Neural cell (in vitro differentiated cells): ENCODE measurements at regions not wholly inside any gene's neighbourhood (a gene's known extent, or its start where the extent isn't known, plus 50 kb on each side); places are given as distances from the start of the nearest gene placed in this dataset.

ENCODE experiments used
- H2AFZ ChIP-seq: fragments of 200-600, 300-800 bp; sonication (generic), shearing (Covaris generic); 2 replicates; pipeline ENCODE4 v1.6.0; 2014; ENCODE audit warnings: low read depth, mild to moderate bottlenecking, antibody characterized with exemption, low read length, moderate library complexity
- H3F3A ChIP-seq: fragments of 200-600 bp; shearing (Covaris generic); 2 replicates; pipeline ENCODE4 v1.6.1; 2016; ENCODE audit warnings: mild to moderate bottlenecking, moderate library complexity, mixed read lengths, antibody characterized with exemption, low read length; ENCODE audit not compliant: insufficient read depth, poor library complexity, severe bottlenecking
- H3K27ac ChIP-seq: fragments of 200-600, 300-800 bp; sonication (generic), shearing (Covaris generic); 2 replicates; pipeline ENCODE4 v1.5.1; 2014; ENCODE audit warnings: mild to moderate bottlenecking, low read length, moderate library complexity
- H3K27me3 ChIP-seq: fragments of 300-800, 200-600 bp; sonication (generic), shearing (Covaris generic); 2 replicates; pipeline ENCODE4 v1.6.0; 2014; ENCODE audit warnings: mild to moderate bottlenecking, low read depth, low read length, moderate library complexity; ENCODE audit not compliant: insufficient read depth
- H3K36me3 ChIP-seq: fragments of 300-800, 200-600 bp; sonication (generic), shearing (Covaris generic); 2 replicates; pipeline ENCODE4 v1.5.1; 2014; ENCODE audit warnings: mild to moderate bottlenecking, antibody characterized with exemption, low read length, moderate library complexity; ENCODE audit not compliant: insufficient read depth
- H3K4me2 ChIP-seq: fragments of 300-800, 200-600 bp; sonication (generic), shearing (Covaris generic); 2 replicates; pipeline ENCODE4 v1.6.0; 2014; ENCODE audit warnings: mild to moderate bottlenecking, low read length
- H3K4me3 ChIP-seq: fragments of 300-800, 200-600 bp; sonication (generic), shearing (Covaris generic); 2 replicates; pipeline ENCODE4 v1.5.1; 2014; ENCODE audit warnings: mild to moderate bottlenecking, low read length, moderate library complexity
- H3K79me2 ChIP-seq: fragments of 200-600 bp; shearing (Covaris generic); replicated peaks from 2 replicates; pipeline ENCODE4 v1.6.0; 2014; ENCODE audit warnings: mild to moderate bottlenecking, low read length, moderate library complexity; ENCODE audit not compliant: insufficient read depth
- H3K9ac ChIP-seq: fragments of 300-800, 200-600 bp; sonication (generic), shearing (Covaris generic); 2 replicates; pipeline ENCODE4 v1.6.1; 2016; ENCODE audit warnings: mild to moderate bottlenecking, low read length, mixed read lengths
- H3K9me2 ChIP-seq: fragments of 200-600 bp; shearing (Covaris generic); 2 replicates; pipeline ENCODE4 v1.6.1; 2016; ENCODE audit warnings: mild to moderate bottlenecking, low read length, mixed read lengths; ENCODE audit not compliant: insufficient read depth
- H3K9me3 ChIP-seq: fragments of 200-600, 300-800 bp; sonication (generic), shearing (Covaris generic); 2 replicates; pipeline ENCODE4 v1.6.1; 2016; ENCODE audit warnings: mild to moderate bottlenecking, mixed run types, low read length, moderate library complexity, mixed read lengths
- H4K20me1 ChIP-seq: fragments of 200-600 bp; shearing (Covaris generic); 2 replicates; pipeline ENCODE4 v1.6.1; 2016; ENCODE audit warnings: mild to moderate bottlenecking, mixed run types; ENCODE audit not compliant: insufficient read depth
- EP300 ChIP-seq: fragments of 450-650 bp; conservative IDR thresholded peaks from 2 replicates; pipeline ENCODE4 v1.6.1; 2014; ENCODE audit warnings: antibody characterized with exemption, mild to moderate bottlenecking, moderate library complexity; ENCODE audit not compliant: poor library complexity, severe bottlenecking
- EZH2 ChIP-seq: fragments of 200-600, 300-800 bp; shearing (Covaris generic), sonication (generic); IDR thresholded peaks from 2 replicates; pipeline ENCODE4 v1.6.1; 2014; ENCODE audit warnings: antibody characterized with exemption, low read length, borderline replicate concordance, mild to moderate bottlenecking; ENCODE audit not compliant: insufficient read depth, poor library complexity, severe bottlenecking
- MXI1 ChIP-seq: fragments of 450-650 bp; conservative IDR thresholded peaks from 2 replicates; pipeline ENCODE4 v1.6.1; 2014; ENCODE audit warnings: antibody characterized with exemption, mild to moderate bottlenecking; ENCODE audit not compliant: poor library complexity, severe bottlenecking
- POLR2AphosphoS5 ChIP-seq: IDR thresholded peaks from 2 replicates; pipeline ENCODE4 v1.6.1; 2012
- RAD21 ChIP-seq: fragments of 450-650 bp; conservative IDR thresholded peaks from 2 replicates; pipeline ENCODE4 v1.6.1; 2014; ENCODE audit warnings: antibody characterized with exemption, mild to moderate bottlenecking, moderate library complexity
- SMC3 ChIP-seq: fragments of 450-650 bp; conservative IDR thresholded peaks from 2 replicates; pipeline ENCODE4 v1.6.1; 2014; ENCODE audit warnings: antibody characterized with exemption, mild to moderate bottlenecking, moderate library complexity; ENCODE audit not compliant: poor library complexity
- TAF1 ChIP-seq: IDR thresholded peaks from 2 replicates; pipeline ENCODE4 v1.6.1; 2012; ENCODE audit warnings: low read depth
- TF ChIP-seq, protein P1 (sequence below): IDR thresholded peaks from 2 replicates; pipeline ENCODE4 v1.6.1; 2012; ENCODE audit warnings: borderline replicate concordance
- TF ChIP-seq, protein P2 (sequence below): fragments of 450-650 bp; IDR thresholded peaks from 2 replicates; pipeline ENCODE4 v1.5.1; 2014; ENCODE audit warnings: antibody characterized with exemption, mild to moderate bottlenecking, moderate library complexity; ENCODE audit not compliant: poor library complexity, severe bottlenecking

DNA sequence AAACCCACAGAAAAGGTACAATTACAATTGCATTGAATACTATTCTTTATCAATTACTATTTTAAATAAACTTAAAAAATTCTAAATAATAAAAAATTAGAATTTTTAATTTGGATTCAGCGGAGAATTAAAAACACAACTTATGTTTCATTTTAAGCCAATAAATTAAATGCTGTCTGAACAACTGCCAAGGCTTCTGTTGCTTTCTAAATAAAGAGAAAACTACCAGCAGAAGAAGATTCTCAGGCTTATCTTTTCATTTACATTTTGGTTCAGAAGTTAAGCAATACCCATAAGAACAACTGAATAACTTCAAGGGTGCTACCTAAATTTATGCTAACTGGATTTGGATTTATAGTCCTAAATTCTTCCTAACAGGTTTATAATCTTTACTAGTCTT lies 150.0 kb upstream of the FTMT start:
- H3K79me2 ChIP-seq: no peaks in the 10 kb centered on the region

DNA sequence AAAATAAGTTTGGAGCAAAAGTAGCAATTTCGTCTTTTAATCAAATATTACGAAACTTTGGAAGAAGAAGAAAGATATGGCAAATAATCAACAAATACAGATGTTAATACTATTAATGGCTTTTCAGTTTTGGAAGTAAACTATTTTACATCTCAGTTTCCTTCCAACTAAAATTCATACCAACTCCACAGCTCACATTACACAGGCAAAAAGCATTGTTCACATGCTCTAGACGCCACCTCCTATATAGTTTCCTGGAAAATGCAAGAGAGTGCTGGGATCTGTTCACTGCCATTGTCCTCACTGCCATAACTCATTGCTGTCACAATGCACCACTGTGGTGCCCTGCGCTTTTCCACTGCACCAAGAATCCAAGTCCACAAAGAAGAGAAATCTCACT lies 149.0 kb upstream of the FTMT start:
- H3K4me2 ChIP-seq: no peak overlapping the region
- H3K4me3 ChIP-seq: no peak overlapping the region
- H3F3A ChIP-seq: no peaks in the 10 kb centered on the region
- no peaks in the 10 kb centered on the region for H3K27me3 ChIP-seq
- H3K27ac ChIP-seq: no peak overlapping the region
- H3K9me2 ChIP-seq: no peaks in the 10 kb centered on the region
- H3K79me2 ChIP-seq: no peaks in the 10 kb centered on the region
- no peaks in the 10 kb centered on the region for H4K20me1 ChIP-seq
- no peak for TF ChIP-seq MXI1
- TF ChIP-seq EP300: no peak
- TF ChIP-seq RAD21: no peak
- TF ChIP-seq SMC3: no peak
- no peak for TF ChIP-seq TAF1
- TF ChIP-seq POLR2AphosphoS5: no peak
- no peak for TF ChIP-seq EZH2
- TF ChIP-seq, protein P1, sequence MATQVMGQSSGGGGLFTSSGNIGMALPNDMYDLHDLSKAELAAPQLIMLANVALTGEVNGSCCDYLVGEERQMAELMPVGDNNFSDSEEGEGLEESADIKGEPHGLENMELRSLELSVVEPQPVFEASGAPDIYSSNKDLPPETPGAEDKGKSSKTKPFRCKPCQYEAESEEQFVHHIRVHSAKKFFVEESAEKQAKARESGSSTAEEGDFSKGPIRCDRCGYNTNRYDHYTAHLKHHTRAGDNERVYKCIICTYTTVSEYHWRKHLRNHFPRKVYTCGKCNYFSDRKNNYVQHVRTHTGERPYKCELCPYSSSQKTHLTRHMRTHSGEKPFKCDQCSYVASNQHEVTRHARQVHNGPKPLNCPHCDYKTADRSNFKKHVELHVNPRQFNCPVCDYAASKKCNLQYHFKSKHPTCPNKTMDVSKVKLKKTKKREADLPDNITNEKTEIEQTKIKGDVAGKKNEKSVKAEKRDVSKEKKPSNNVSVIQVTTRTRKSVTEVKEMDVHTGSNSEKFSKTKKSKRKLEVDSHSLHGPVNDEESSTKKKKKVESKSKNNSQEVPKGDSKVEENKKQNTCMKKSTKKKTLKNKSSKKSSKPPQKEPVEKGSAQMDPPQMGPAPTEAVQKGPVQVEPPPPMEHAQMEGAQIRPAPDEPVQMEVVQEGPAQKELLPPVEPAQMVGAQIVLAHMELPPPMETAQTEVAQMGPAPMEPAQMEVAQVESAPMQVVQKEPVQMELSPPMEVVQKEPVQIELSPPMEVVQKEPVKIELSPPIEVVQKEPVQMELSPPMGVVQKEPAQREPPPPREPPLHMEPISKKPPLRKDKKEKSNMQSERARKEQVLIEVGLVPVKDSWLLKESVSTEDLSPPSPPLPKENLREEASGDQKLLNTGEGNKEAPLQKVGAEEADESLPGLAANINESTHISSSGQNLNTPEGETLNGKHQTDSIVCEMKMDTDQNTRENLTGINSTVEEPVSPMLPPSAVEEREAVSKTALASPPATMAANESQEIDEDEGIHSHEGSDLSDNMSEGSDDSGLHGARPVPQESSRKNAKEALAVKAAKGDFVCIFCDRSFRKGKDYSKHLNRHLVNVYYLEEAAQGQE: no peak
- TF ChIP-seq, protein P2, sequence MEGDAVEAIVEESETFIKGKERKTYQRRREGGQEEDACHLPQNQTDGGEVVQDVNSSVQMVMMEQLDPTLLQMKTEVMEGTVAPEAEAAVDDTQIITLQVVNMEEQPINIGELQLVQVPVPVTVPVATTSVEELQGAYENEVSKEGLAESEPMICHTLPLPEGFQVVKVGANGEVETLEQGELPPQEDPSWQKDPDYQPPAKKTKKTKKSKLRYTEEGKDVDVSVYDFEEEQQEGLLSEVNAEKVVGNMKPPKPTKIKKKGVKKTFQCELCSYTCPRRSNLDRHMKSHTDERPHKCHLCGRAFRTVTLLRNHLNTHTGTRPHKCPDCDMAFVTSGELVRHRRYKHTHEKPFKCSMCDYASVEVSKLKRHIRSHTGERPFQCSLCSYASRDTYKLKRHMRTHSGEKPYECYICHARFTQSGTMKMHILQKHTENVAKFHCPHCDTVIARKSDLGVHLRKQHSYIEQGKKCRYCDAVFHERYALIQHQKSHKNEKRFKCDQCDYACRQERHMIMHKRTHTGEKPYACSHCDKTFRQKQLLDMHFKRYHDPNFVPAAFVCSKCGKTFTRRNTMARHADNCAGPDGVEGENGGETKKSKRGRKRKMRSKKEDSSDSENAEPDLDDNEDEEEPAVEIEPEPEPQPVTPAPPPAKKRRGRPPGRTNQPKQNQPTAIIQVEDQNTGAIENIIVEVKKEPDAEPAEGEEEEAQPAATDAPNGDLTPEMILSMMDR: no peak
- no peak overlapping the region for H2AFZ ChIP-seq
- H3K9ac ChIP-seq: no peak overlapping the region
- no peaks in the 10 kb centered on the region for H3K36me3 ChIP-seq
- H3K9me3 ChIP-seq: no peaks in the 10 kb centered on the region

More for the DNA sequence above, 150.0 kb upstream of the FTMT start:
- Histone ChIP-seq H3K4me2 (no peak overlapping the region), H4K20me1 (no peaks in the 10 kb centered on the region), H3K27me3 (no peaks in the 10 kb centered on the region), H2AFZ (no peak overlapping the region), H3K9me3 (no peaks in the 10 kb centered on the region), H3K36me3 (no peaks in the 10 kb centered on the region), H3K9me2 (no peaks in the 10 kb centered on the region), H3K4me3 (no peak overlapping the region), H3K9ac (no peak overlapping the region), H3F3A (no peaks in the 10 kb centered on the region), H3K27ac (no peak overlapping the region)
- TF ChIP-seq EZH2 (no peak), RAD21 (no peak), MXI1 (no peak), TAF1 (no peak), POLR2AphosphoS5 (no peak), EP300 (no peak), SMC3 (no peak)
- TF ChIP-seq, protein P2: no peak
- TF ChIP-seq, protein P1: no peak
